ENCODE measurements at regions not wholly inside any gene's neighbourhood (a gene's known extent, or its start where the extent isn't known, plus 50 kb on each side); places are given as distances from the start of the nearest gene placed in this dataset.
"Not testable (repeated sequence)": the region's sequence is repeated elsewhere in the genome, so short reads cannot be mapped to it uniquely, and the experiment has no call there.

- no peak for DNase-seq
Measured at GRCh38 chr20:22529150-22530019, 55.0 kb downstream of the FOXA2 start.

- DNase-seq: no peak
Measured at GRCh38 chr20:22526512-22527012, 57.8 kb downstream of the FOXA2 start.

- DNase-seq: no peak
Measured at GRCh38 chr20:22525821-22526220, 58.6 kb downstream of the FOXA2 start.

- no peak for DNase-seq
Measured at GRCh38 chr20:22525069-22525820, 59.1 kb downstream of the FOXA2 start.

- DNase-seq: no peak
Measured at GRCh38 chr20:22524393-22525015, 59.9 kb downstream of the FOXA2 start.

GRCh38 chr20:22523499-22524392 is 60.6 kb downstream of the FOXA2 start:
- no peak for DNase-seq

DNA sequence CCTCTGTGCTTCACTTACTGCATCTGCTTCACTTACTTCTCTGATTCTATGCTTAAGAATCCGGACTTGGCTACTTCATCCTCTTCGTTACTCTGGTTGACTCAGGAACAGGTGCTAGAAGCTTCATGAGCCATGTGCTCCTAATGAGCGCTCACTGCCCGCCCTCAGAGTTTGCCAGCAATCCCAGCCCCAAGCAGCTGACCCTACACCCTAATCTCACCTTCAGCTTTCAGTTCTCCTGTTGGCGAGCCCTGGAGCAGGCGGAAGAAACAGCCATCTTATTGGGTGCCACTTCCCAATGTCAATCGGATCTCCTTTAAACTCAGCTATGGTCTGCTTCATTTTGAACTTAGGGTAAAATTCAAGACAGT is 61.3 kb downstream of the FOXA2 start:
- DNase-seq: no peak

GRCh38 chr20:22522701-22523100 is 61.7 kb downstream of the FOXA2 start:
- DNase-seq: no peak

- DNase-seq: not testable (repeated sequence)
Measured at GRCh38 chr20:22521940-22522339, 62.4 kb downstream of the FOXA2 start.

GRCh38 chr20:22520381-22520780 is 64.0 kb downstream of the FOXA2 start:
- DNase-seq: no peak

DNA sequence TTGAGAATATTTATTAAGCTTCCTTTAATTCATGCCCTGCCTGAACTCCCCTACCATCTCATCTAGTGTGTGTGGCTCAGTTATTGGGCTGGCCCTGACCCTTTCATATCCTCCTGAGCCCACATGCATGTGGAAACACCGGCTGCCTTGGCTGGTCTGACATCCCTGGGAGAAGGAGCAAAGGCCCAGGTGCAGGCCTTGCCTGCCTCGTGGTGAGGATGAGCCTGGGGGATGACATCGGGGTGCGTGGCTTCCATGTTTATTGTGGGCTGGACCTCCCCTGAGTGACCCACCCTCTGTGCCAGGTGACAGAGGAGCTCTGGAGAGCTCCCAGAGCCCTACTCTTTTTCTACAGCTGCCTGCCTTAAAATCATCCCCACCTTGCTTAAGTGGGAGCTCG is 69.1 kb downstream of the FOXA2 start:
- no peak for DNase-seq

DNA sequence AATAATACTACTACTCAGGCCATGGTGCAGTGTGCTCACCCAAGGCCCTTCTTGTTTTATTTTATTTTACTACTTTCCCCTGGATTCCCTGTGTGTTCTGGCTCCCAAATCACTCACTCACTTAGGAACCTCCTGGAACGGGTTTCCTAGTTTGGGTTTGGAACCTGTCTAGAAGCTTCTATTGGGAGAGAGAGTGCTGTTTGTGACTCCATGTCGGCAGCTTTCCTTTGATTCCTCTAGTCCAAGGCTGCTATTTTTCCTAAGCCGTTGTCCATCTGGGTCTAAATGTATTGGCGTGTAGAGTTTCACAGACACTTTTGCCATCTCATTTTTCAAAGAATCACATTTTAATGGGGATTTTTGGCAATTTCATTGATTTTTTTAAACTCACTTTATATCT is 70.8 kb downstream of the FOXA2 start:
- DNase-seq: no peak

- DNase-seq: no peak
Measured at GRCh38 chr20:22512911-22513489, 71.4 kb downstream of the FOXA2 start.

DNA sequence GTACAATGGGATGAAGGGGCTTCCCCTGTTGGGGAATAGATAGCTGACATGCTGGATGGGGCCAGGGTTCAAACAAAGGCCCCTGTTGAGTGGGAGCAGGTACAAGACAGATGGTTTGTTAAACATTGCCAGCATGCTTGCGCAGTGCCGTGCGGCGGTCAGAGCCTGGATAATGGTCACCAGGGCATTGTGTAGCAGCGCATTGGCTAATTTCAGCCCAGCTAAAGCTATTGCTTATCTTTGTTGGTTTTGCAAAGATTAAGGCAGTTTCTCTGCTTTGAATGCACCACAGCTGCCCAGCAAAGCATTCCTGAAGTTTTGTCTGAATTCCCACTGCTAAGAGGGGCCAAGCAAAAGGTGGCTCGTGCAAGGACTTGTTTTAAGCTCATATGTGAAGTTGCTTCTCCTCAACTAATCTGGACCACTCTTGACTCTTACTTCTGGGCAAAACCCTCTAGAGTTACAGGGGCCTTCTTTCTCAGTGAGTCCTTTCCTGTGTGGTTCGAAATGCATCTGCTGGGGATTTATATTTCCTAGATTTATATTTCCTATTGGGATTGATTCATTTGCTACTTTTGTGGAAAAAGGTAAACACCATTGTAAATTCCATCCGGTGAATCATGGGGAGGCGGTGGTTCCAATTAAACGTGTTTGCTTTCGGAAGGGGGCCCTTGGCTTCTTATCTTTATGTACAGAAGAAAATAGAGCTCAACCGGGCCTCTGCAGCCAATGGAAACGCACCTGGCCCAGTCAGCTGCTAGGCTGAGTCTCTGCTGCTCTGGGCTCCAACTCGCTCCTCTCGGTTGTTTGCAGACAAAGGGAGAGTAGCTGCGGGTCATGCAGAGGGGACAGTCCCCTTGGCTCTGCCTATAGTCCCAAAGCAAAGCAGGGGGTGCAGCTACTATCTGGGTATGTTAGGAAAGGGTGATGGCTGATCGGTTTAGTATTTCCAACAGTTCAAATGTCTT is 72.1 kb downstream of the FOXA2 start:
- DNase-seq: no peak

DNA sequence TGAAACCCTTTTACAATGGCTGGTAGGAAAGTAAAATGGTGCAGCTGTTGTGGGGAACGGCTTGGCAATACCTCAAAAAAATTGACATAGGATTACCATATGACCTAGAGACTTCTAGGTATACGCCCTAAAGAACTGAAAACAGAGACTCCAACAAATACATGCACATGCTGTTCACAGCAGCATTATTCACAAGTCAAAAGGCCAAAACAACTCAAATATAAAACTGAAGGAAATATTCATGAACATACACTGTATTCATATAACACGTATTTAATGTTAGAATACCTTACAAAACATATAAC is 74.6 kb downstream of the FOXA2 start:
- no peak for DNase-seq

DNA sequence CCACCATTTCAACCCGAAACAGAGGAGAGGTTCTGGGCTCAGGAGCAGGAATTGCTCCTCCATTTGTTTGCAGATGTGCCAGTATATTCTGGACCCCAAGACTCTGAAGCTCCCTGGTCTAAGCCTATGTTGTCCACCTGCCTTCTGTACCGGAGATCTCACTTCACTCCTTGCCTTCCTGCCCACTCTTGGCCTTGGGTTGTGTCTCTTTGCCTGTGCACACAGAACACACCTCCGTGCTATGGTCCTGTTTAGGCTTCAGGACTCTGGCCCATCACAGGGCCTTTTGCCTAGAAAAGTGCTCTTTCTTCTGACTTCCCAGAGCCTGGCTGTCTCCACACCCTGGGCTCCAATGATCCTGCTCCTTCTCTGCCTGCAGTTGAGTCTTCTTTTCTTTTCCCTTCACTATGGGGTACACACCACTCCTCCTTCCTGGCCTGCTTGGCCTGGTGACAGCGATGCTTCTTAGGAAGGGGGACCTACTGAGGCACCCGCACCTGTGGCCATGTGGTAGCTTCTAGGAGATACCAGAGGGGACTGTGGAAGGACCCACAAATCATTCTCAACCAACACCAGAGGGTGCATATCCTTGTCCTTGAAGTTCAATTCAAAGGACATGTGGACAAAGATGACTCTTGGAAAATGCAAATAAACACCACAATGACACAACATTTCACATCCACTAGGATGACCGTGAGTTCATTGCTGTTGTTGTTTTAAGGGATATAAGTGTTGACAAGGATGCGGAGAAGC is 75.1 kb downstream of the FOXA2 start:
- no peak for DNase-seq

DNA sequence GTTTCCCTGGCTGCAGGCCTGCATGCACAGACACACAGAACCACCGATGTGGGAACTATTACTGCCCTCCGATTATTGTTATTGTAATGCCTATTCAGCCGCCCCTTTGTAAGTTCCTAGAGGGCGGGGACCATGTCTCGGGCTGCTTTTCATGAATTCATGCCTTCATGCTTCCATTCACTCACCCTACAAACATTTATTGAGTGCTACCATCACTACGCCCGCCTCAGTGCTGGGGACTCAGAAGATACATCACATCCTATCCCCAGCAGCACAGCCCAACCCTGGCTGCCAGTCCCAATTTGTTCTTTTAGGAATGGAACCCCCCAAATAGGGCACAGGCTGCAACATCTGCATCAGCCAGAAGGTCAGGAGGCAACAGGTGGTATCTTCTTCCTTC is 75.9 kb downstream of the FOXA2 start:
- no peak for DNase-seq

GRCh38 chr20:22507240-22507961 is 77.0 kb downstream of the FOXA2 start:
- DNase-seq: no peak

DNA sequence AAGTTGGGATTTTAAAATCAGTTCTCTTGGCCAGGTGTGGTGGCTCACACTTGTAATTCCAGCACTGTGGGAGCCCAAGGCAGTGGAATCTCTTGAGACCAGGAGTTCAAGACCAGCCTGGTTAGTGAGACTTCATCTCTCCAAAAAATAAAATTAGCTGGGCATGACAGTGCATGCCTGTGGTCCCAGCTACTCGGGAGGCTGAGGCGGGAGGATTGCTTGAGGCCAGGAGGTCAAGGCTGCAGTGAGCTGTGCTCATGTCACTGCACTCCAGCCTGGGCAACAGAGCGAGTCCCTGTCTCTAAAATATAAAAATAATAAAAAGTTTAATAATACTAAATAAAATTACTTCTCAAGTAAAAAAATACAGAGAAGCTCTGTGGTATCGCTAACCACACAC is 77.5 kb downstream of the FOXA2 start:
- DNase-seq: no peak
